WTC11 (cell line): ENCODE measurements at regions not wholly inside any gene's neighbourhood (a gene's known extent, or its start where the extent isn't known, plus 50 kb on each side); places are given as distances from the start of the nearest gene placed in this dataset.

Source experiments
- ATAC-seq: fragments of 200-7000 bp; cut with Tn5 transposase; 2 replicates; pipeline ENCODE4 v1.10.0; 2021; ENCODE audit warnings: mild to moderate bottlenecking, moderate library complexity
- CTCF ChIA-PET: fragments of 300-600 bp; sonication (Branson Sonifier 250); formaldehyde crosslinking; loops from one replicate; lab custom pipeline; 2021; ENCODE audit warnings: antibody characterized with exemption; lab: Charles Lee
- POLR2A ChIA-PET: fragments of 350-600 bp; sonication (Branson Sonifier 250); formaldehyde crosslinking; loops from one replicate; lab custom pipeline; 2021; ENCODE audit warnings: antibody characterized with exemption; lab: Charles Lee
- DNase-seq: peaks from one replicate; pipeline ENCODE4 v3.0.0; 2021; ENCODE audit warnings: low spot score
- H3K27ac Mint-ChIP-seq: 2 replicates; pipeline ENCODE4 v1.8.0; 2021; ENCODE audit warnings: mixed read lengths
- H3K27me3 Mint-ChIP-seq: 2 replicates; pipeline ENCODE4 v1.8.0; 2021; ENCODE audit warnings: low read depth, mild to moderate bottlenecking, moderate library complexity, mixed read lengths
- H3K36me3 Mint-ChIP-seq: 2 replicates; pipeline ENCODE4 v1.8.0; 2021; ENCODE audit warnings: mixed read lengths
- H3K4me1 Mint-ChIP-seq: 2 replicates; pipeline ENCODE4 v1.8.0; 2022; ENCODE audit warnings: mixed read lengths
- H3K4me3 Mint-ChIP-seq: 2 replicates; pipeline ENCODE4 v1.8.0; 2021; ENCODE audit warnings: mild to moderate bottlenecking, moderate library complexity, mixed read lengths
- H3K9me3 Mint-ChIP-seq: 2 replicates; pipeline ENCODE4 v1.8.0; 2021; ENCODE audit warnings: mixed read lengths
- ATF2 ChIP-seq: sonication (generic); formaldehyde crosslinking; IDR thresholded peaks from 2 replicates; pipeline ENCODE4 v1.8.1; 2022; ENCODE audit warnings: low read depth, missing genetic modification reagents, borderline replicate concordance
- IRF2 ChIP-seq: sonication (generic); formaldehyde crosslinking; IDR thresholded peaks from 2 replicates; pipeline ENCODE4 v1.8.0; 2022; ENCODE audit warnings: low read depth, missing genetic modification reagents, borderline replicate concordance
- SP1 ChIP-seq: sonication (generic); formaldehyde crosslinking; conservative IDR thresholded peaks from 2 replicates; pipeline ENCODE4 v1.8.1; 2022; ENCODE audit warnings: missing genetic modification reagents
- TP53 ChIP-seq: sonication (generic); formaldehyde crosslinking; IDR thresholded peaks from 2 replicates; pipeline ENCODE4 v1.8.1; 2023; ENCODE audit warnings: mild to moderate bottlenecking, missing genetic modification reagents
- ZNF138 ChIP-seq: sonication (generic); formaldehyde crosslinking; conservative IDR thresholded peaks from 2 replicates; pipeline ENCODE4 v1.8.1; 2022; ENCODE audit warnings: mild to moderate bottlenecking, moderate library complexity, missing genetic modification reagents
- ZNF317 ChIP-seq: sonication (generic); formaldehyde crosslinking; IDR thresholded peaks from 2 replicates; pipeline ENCODE4 v1.8.1; 2023; ENCODE audit warnings: low read depth, mild to moderate bottlenecking, moderate library complexity, missing genetic modification reagents, borderline replicate concordance
- ZNF416 ChIP-seq: fragments of 250-450 bp; sonication (Bioruptor Pico); IDR thresholded peaks from 2 replicates; pipeline ENCODE4 v1.9.0; 2021; ENCODE audit warnings: mild to moderate bottlenecking, inconsistent platforms
- TF ChIP-seq, protein P1 (sequence below): sonication (generic); formaldehyde crosslinking; IDR thresholded peaks from 2 replicates; pipeline ENCODE4 v1.8.1; 2022; ENCODE audit warnings: missing genetic modification reagents, borderline replicate concordance
- TF ChIP-seq, protein P2 (sequence below): fragments of 250-450 bp; sonication (Bioruptor Pico); IDR thresholded peaks from 2 replicates; pipeline ENCODE4 v1.9.0; 2021; ENCODE audit warnings: moderate library complexity, mild to moderate bottlenecking, inconsistent platforms, borderline replicate concordance
- TF ChIP-seq, protein P3 (sequence below): fragments of 250-450 bp; sonication (Bioruptor Pico); IDR thresholded peaks from 2 replicates; pipeline ENCODE4 v1.9.0; 2021; ENCODE audit warnings: mild to moderate bottlenecking, borderline replicate concordance
- TF ChIP-seq, protein P4 (sequence below): sonication (generic); formaldehyde crosslinking; IDR thresholded peaks from 2 replicates; pipeline ENCODE4 v1.8.0; 2022; ENCODE audit warnings: mild to moderate bottlenecking, missing genetic modification reagents
- TF ChIP-seq, protein P5 (sequence below): fragments of 250-450 bp; sonication (Bioruptor Pico); conservative IDR thresholded peaks from 2 replicates; pipeline ENCODE4 v1.9.0; 2021; ENCODE audit warnings: mild to moderate bottlenecking
- TF ChIP-seq, protein P6 (sequence below): sonication (generic); formaldehyde crosslinking; conservative IDR thresholded peaks from 2 replicates; pipeline ENCODE4 v1.8.1; 2023; ENCODE audit warnings: mild to moderate bottlenecking, low read depth, missing genetic modification reagents, moderate library complexity

GRCh38 chr7:52195664-52196063, 839.8 kb upstream of the POM121L12 start:
- POLR2A ChIA-PET = no interaction called here
- H3K27ac Mint-ChIP-seq = no peak overlapping the region
- H3K27me3 Mint-ChIP-seq = no peaks in the 10 kb centered on the region
- TF ChIP-seq, protein P1, sequence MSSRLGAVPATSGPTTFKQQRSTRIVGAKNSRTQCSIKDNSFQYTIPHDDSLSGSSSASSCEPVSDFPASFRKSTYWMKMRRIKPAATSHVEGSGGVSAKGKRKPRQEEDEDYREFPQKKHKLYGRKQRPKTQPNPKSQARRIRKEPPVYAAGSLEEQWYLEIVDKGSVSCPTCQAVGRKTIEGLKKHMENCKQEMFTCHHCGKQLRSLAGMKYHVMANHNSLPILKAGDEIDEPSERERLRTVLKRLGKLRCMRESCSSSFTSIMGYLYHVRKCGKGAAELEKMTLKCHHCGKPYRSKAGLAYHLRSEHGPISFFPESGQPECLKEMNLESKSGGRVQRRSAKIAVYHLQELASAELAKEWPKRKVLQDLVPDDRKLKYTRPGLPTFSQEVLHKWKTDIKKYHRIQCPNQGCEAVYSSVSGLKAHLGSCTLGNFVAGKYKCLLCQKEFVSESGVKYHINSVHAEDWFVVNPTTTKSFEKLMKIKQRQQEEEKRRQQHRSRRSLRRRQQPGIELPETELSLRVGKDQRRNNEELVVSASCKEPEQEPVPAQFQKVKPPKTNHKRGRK (CRISPR knock-in tag) = no peak
- TF ChIP-seq, protein P2, sequence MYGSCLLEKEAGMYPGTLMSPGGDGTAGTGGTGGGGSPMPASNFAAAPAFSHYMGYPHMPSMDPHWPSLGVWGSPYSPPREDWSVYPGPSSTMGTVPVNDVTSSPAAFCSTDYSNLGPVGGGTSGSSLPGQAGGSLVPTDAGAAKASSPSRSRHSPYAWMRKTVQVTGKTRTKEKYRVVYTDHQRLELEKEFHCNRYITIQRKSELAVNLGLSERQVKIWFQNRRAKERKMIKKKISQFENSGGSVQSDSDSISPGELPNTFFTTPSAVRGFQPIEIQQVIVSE = no peak
- TF ChIP-seq, protein P3, sequence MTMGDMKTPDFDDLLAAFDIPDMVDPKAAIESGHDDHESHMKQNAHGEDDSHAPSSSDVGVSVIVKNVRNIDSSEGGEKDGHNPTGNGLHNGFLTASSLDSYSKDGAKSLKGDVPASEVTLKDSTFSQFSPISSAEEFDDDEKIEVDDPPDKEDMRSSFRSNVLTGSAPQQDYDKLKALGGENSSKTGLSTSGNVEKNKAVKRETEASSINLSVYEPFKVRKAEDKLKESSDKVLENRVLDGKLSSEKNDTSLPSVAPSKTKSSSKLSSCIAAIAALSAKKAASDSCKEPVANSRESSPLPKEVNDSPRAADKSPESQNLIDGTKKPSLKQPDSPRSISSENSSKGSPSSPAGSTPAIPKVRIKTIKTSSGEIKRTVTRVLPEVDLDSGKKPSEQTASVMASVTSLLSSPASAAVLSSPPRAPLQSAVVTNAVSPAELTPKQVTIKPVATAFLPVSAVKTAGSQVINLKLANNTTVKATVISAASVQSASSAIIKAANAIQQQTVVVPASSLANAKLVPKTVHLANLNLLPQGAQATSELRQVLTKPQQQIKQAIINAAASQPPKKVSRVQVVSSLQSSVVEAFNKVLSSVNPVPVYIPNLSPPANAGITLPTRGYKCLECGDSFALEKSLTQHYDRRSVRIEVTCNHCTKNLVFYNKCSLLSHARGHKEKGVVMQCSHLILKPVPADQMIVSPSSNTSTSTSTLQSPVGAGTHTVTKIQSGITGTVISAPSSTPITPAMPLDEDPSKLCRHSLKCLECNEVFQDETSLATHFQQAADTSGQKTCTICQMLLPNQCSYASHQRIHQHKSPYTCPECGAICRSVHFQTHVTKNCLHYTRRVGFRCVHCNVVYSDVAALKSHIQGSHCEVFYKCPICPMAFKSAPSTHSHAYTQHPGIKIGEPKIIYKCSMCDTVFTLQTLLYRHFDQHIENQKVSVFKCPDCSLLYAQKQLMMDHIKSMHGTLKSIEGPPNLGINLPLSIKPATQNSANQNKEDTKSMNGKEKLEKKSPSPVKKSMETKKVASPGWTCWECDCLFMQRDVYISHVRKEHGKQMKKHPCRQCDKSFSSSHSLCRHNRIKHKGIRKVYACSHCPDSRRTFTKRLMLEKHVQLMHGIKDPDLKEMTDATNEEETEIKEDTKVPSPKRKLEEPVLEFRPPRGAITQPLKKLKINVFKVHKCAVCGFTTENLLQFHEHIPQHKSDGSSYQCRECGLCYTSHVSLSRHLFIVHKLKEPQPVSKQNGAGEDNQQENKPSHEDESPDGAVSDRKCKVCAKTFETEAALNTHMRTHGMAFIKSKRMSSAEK (CRISPR knock-in tag) = no peak
- TF ChIP-seq ATF2 (CRISPR knock-in tag) (no peak), IRF2 (CRISPR knock-in tag) (no peak)
- no peak overlapping the region for H3K4me3 Mint-ChIP-seq
- DNase-seq (no peak), ATAC-seq (no peak)
- H3K36me3 Mint-ChIP-seq = peaks cover 8% of the 10 kb centered on the region; the same call in 1 of the 2 replicates
- CTCF ChIA-PET = no interaction called here
- peaks cover 9% of the 10 kb centered on the region for H3K9me3 Mint-ChIP-seq
- no peaks in the 10 kb centered on the region for H3K4me1 Mint-ChIP-seq

DNA sequence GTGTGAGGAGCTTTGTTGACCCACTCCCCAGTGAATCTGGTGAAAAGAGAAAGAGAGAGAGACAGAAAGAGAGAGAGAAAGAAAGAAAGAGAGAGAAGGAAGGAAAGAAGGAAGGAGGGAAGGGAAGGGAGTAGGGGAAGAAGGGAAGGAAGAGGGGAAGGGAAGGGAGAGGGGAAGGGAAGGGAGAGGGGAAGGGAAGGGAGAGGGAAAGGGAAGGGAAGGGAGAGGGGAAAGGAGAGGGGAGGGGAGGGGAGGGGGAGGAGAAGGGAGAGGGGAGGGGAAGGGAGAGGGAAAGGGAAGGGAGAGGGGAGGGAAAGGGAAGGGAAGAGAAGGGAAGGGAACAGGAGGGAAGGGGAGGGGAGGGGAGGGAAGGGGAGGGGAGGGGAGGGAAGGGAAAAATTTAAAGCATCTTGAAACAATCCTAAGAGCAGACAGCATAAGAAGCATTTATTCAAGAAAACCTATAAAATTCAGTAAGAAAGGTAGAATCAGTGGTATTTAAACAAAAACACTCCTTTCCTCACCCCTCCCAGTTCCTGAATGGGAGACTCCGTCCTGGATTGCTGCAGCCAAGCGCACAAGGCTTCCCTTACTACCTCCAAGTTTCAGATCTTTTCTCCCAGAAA, 846.2 kb upstream of the POM121L12 start:
- peaks cover 4% of the 10 kb centered on the region; the same call in 1 of the 2 replicates for H3K4me1 Mint-ChIP-seq
- POLR2A ChIA-PET = no interaction called here
- no peak for TF ChIP-seq ZNF138 (CRISPR knock-in tag)
- no peak for TF ChIP-seq SP1
- no peak for TF ChIP-seq ZNF317 (CRISPR knock-in tag)
- TF ChIP-seq ZNF416 (CRISPR knock-in tag) = no peak
- TF ChIP-seq TP53 (CRISPR knock-in tag) = no peak
- TF ChIP-seq, protein P4, sequence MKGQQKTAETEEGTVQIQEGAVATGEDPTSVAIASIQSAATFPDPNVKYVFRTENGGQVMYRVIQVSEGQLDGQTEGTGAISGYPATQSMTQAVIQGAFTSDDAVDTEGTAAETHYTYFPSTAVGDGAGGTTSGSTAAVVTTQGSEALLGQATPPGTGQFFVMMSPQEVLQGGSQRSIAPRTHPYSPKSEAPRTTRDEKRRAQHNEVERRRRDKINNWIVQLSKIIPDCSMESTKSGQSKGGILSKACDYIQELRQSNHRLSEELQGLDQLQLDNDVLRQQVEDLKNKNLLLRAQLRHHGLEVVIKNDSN (CRISPR knock-in tag) = no peak
- TF ChIP-seq, protein P5, sequence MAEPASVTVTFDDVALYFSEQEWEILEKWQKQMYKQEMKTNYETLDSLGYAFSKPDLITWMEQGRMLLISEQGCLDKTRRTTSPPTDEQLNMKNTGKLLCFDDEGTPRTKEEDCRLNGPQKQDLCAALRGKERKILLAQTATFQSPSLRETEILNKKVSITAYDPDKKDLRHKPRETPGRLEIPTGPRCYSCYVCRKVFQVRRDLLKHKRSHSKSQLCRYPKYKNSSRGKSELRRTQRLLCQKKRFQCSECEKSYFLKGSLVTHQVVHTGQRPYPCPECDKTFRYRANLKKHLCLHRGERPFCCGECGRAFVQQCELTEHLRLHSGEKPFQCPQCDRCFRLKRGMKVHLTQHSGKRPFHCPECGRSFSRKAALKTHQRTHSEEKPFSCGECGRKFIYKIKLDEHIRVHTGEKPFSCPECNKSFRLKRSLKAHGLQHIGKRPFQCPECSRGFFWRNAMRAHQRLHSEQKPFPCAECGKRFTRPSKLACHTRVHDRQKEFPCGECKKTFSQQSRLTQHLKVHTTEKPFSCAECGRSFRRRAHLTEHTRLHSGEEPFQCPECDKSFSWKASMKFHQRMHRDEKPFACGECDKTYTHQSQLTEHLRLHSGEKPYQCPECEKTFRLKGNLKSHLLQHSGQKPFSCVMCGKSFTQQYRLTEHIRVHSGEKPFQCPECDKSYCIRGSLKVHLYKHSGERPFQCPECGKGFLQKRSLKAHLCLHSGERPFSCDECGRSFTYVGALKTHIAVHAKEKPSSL (CRISPR knock-in tag) = no peak
- TF ChIP-seq, protein P6, sequence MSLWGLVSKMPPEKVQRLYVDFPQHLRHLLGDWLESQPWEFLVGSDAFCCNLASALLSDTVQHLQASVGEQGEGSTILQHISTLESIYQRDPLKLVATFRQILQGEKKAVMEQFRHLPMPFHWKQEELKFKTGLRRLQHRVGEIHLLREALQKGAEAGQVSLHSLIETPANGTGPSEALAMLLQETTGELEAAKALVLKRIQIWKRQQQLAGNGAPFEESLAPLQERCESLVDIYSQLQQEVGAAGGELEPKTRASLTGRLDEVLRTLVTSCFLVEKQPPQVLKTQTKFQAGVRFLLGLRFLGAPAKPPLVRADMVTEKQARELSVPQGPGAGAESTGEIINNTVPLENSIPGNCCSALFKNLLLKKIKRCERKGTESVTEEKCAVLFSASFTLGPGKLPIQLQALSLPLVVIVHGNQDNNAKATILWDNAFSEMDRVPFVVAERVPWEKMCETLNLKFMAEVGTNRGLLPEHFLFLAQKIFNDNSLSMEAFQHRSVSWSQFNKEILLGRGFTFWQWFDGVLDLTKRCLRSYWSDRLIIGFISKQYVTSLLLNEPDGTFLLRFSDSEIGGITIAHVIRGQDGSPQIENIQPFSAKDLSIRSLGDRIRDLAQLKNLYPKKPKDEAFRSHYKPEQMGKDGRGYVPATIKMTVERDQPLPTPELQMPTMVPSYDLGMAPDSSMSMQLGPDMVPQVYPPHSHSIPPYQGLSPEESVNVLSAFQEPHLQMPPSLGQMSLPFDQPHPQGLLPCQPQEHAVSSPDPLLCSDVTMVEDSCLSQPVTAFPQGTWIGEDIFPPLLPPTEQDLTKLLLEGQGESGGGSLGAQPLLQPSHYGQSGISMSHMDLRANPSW (CRISPR knock-in tag) = no peak
- no peak for DNase-seq
- no peak for ATAC-seq
- H3K27me3 Mint-ChIP-seq = no peaks in the 10 kb centered on the region
- no peak overlapping the region for H3K27ac Mint-ChIP-seq
- H3K9me3 Mint-ChIP-seq = peaks cover 42% of the 10 kb centered on the region
- H3K4me3 Mint-ChIP-seq = no peak overlapping the region
- H3K36me3 Mint-ChIP-seq = peaks cover 32% of the 10 kb centered on the region
- CTCF ChIA-PET = no interaction called here
